Dermis blood vessel endothelial cell (primary cell): ENCODE measurements at regions not wholly inside any gene's neighbourhood (a gene's known extent, or its start where the extent isn't known, plus 50 kb on each side); places are given as distances from the start of the nearest gene placed in this dataset.
A peak's percentile ranks its signal among the peaks of the same experiment; 100 is the strongest.

Experiments used
- DNase-seq: peaks from one replicate; pipeline ENCODE4 v3.0.0; 2010

DNA sequence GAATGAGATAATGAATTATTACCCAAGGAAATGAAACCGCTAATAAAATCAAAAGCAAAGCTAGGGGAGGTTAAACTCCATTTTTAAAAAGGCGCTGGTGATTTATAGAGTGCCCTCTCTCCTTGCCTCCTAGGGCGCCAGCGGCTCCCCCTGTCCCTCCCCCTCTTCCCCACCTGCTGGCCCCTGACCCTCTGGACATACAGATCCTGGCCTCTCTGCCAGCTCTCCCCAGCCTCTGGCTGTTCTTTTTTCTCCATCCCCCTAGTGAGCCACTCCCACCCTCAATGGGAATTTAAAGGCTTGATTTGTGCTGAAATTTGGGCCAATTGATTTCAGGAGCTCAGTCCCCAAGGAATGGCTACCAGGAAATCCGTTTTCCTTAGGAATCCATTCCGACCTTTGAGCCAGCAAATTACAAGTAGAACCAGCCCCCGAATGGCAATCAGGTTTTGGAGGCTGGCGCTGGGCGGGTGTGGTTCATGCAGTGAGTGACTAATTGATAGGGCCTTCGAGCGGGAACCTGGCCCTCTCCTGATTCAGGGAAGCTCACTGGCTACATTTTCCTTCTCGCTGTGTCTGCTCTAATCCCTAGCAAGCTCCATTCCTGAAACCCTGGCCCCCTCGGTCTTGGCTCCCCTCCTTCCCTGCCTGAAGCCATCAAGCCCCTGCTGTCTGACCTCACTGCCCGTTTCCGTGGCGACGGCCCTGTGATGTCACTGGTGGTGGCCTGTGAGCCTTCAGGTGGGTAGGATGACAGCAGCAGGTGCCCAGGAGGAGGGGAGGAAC is 141.9 kb upstream of the SDK2 start:
- DNase-seq = no peak

DNA sequence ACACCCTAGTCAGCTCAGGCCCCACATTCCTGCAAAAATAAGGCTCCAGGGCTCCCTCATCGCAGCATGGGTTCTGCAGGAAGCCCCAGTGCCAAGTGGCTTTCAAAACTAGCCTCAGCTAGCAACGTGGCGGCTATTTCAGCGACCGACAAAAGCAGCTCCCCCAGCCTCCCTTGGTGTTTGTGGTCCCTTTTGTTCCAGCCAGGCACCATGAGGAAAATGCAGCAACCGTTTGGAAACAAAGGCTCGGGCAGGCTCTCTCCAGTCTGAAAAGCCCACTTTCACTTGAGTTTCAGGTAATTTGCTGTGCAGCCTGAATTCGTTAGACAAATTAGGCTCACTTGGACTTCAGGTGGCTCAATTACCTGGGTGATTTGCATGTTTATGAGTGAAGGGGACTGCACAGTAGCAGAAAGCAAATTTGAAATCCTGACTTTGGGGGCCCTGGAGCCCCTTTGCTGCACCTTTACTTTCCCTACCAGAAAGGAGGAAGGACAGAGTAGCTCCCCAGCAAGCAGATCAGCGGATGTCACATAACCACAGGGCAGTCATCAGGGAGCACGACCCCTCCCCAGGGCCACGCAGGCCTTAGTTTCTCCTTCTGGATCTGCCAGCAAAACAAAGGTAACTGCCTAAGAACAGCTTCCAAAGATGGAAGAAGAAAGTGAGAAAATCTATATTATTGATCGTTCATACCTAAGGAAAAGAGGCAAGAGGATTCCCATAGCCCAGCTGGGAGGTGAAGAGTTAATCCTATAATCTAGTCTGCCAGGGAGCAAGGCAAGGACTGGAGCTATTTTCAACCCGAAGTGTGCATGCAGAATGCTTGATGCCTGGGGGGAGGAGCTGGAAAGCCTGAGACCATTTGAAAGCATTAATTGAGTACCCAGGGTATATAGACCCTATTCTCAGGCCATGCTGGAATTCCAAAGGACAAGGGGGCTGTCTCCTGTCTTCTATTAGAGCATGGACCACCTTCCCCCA is 143.1 kb upstream of the SDK2 start:
- no peak for DNase-seq

DNA sequence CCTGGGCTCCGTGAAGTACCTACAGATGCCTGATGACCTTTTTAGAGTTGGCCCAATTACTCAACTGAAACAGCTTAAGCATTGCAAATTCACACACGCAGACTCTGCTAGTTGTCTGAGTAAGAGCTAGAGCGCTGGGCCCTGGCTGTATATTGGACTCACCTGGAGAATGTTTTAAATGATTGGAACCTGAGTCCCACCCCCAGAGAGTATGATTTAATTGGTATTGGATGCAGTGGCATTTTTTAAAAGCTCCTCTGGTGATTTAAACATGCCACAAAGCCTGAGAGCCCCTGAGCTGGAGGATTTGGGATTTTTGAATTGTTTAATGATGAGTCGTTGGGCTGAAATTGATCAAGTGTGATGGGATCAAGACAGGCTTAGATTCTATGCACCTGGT is 143.9 kb upstream of the SDK2 start:
- DNase-seq = no peak

DNA sequence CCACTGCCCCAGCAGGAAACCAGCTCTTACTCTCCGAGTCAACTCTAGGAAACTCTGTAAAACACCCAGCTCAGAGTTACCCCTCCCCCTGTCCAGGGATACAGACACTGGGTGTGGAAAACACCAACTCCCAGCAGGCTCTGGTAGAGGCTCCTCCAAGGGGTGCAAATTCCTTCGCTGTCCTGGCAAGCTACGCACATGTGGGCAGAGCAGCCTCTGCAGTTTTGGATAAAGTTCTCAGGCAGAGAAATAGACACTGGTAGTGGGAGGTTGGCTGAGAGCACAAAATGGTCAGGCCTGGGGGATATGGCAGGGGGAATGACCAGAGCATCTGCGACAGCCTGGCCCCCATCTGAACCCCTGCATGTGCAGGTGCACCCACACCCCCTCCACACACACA is 146.9 kb upstream of the SDK2 start:
- DNase-seq = no peak

DNA sequence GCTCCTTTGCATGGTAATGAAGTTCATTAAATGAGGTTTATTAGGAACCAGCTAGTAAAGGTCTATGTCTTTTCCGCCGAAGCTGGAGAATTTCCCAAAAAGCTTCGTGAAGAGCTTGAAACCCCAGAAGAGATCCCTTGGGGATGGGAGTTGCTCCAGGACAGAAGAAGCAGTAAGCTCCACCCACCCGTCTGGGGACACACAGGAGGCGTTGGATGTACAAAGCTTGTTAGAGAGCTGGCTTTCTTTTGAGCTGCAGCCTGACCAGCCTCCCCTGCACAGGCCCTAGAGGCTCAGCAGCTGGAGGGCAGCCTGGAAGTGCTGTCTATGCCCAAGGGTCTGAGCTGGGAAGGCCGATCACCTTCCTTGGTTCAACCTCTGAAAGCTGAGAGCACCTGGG is 147.4 kb upstream of the SDK2 start:
- DNase-seq = no peak

DNA sequence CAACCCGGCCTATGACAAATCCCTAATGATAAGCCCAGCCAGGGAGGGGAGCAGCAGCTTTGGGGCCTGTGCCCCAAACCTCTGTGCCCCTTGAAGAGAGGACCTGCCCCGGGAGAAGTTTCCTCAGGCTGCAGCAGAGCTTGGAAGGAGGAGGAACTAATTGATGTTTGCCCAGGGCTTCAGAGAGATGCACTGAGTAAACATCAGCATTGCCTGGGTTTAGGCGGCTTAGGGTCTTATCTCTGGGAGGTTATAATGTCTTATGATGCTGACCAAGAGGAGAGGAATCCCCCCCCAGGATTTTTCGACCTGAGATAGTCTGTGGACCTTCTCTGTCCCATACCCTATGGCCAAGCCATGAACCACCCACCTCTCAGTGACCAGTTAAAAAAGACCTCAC is 148.7 kb upstream of the SDK2 start:
- no peak for DNase-seq

DNA sequence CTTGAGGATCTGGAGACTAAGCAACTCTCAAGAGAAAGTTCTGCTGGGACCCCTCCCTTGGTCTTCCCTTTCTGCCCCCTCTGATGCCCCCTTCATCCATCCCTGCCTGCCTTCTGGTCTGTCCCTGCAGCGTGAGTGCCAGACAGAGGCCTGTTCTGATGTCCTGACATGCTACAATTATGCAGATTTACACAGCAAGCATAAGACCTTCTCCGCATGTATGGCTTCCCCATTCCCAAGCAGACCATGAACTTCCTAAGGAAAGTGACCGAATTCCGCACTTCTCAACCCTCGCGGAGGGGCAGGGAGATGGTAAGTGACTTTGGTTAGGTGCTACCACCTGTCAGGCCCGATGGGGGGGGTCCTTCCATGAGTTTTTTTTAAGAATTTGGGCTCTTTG is 150.1 kb upstream of the SDK2 start:
- DNase-seq = no peak

DNA sequence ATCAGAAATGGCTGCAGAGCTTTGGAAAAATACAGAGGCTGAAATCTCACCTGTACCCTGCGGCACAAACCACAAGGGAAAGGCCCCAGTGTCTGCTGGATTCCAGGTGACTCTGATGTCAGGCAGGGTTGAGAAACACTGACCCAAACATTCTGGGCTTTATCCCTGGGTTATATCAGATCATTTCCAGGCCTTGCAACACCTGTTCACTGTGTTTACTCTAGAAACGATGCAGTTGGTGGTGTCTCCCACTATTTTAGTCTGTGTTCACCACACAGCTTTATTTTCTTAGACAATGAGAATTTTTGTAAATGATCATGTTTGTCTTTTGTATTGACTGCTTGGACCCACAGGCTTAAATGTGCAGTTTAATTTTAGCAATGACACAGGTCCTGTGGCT is 151.5 kb upstream of the SDK2 start:
- no peak for DNase-seq

DNA sequence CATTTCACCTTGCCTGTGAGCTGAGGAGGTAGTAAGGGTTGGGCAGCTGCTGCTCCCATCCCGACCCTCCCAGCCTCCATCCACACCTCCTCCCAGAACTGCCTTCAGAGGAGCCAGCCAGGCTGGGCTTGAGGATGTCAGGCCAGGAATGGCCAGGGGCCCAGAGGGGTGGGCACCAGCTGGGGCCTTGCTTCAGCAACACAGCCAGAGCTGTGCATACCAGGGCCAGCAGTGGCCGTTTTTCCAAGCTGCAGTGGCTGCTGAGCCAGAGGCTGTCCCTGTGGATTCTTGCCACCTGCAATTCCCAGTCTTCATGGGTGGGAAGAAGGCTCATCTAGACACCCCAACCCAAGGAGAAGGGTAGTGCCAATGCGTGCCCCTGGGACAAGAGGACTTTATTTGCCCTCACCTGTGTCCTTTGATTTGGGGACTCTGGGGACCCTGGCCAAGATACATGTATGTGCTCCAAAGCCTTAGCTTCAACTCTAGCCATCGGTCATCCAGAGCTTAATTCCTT is 153.4 kb upstream of the SDK2 start:
- no peak for DNase-seq

DNA sequence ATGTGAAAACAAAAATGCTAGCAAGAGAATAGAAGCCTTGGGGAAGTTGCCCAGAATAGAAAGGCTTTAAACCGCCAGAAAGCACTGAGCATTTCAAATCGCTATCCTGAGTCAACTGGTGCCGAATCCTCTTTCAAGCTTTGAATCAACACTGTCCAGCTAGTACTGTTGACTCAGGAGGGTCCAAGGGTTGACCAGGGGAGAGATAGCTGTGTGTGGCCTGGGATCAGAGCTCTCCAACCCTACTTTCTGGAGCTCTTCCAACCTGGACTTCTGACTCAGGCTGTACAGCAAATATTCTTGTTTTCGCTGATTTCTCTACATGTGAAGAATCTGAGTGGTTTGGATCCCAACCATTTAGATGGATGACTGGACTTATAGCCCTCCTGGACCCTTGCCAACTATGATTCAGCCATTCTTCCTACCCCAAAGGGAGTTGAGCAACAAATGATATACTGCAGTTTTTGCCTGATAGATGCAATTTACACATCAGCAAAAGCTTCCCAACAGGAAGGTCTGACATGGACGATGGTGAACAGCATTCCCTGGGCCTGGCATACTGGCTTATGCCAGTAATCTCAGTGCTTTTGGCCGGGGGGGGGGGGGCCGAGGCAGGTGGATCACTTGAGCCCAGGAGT is 154.0 kb upstream of the SDK2 start:
- peak; percentile 2 for DNase-seq

DNA sequence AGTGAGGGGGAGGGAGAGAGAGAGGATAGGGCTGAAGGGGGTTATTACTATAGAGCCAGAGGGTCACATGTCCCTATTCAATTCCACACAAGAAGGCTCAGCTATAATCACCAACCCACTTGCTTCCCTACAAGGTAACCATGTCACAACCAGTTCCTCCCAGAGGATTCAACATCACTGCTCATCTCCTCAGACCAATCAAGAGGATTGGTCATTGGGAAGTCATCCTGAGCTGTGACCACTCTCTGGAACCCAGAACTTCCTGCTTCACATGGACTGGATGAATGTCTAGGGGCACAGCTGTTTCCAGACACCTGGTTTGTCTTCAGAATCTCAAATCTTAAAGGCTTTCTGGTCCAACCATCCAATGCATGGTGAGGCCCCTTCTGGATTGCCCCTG is 154.9 kb upstream of the SDK2 start:
- no peak for DNase-seq

DNA sequence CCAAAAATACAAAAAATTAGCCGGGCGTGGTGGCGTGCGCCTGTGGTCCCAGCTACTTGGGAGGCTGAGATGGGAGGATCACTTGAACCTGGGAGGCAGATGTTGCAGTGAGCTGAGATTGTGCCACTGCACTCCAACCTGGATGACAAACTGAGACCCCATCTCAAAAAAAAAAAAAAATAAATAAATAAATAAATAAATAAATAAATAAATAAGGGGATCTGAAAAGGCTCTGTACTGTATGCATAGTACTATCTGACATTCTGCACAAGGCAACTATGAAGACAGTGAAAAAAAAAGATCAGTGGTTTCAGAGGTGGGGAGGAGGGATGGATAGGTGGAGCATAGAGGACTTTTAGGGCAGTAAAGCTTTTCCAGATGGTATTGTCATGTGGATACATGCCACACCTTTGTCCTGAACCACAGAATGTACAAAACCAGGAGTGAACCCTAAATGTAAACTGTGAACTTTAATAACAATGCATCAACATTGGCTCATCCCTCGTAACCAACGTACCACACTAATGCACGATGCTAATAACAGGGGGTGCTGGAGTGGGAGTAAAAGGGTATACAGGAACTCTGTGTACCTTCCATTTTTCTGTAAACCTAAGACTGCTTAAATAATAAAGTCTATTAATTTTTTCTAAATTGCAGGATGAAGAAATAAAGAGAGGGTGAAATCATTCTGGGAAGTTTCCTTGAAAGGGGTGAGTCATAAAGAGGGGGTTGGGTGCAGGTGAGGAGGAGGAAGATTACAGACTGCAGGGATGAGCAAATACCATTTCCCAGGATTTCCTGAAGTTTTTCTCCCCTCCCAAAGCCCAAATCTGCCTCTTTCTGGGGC is 155.8 kb upstream of the SDK2 start:
- no peak for DNase-seq

DNA sequence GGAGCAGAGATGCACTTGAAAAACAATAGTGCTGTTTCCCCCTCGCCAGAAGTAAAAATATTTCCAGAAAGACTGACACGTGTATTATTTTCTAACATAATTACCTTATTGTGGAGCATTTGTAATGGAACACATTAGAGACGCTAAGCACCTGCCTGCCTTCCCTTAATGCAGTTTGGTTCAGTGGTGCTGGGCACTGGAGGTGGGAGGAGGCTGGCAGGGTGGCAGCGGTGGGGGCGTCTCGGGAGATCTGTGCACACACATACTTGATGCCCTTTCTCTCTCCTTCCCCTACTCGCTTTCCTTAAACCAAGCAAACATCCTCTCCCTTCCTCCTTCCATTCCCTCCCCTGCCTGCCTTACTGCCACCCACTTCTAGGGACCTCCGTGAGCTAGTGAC is 156.6 kb upstream of the SDK2 start:
- no peak for DNase-seq

DNA sequence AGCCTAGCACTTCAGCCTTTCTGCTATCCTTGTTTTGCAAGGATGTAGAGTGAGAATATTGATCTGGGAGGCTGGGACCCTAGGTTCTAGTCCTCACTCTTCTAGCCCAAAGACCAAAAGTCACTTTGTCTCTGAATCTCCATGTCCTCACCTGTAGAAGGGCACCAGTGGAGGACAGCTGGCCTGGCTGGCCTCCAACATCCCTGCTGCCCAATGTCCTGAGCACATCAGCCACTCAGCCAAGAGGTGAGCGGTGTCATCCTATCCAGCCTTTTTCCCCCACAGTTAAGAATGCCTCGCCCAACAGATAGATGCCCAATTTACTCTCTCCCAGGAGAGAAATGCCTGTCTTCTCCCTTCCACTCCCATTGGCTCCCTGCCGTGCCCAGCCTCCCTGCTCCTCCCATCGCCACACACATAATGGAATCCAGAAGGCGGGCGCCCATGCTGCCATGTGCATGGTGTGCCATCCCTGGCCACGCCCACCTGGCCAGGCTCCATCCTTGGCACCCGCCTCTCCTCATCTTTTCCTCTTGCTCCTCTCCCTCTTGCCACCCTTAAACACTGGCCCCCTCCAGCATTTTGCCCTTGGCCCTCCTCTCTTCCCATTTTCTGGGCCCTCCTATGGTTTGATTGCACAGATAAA is 157.3 kb upstream of the SDK2 start:
- no peak for DNase-seq

DNA sequence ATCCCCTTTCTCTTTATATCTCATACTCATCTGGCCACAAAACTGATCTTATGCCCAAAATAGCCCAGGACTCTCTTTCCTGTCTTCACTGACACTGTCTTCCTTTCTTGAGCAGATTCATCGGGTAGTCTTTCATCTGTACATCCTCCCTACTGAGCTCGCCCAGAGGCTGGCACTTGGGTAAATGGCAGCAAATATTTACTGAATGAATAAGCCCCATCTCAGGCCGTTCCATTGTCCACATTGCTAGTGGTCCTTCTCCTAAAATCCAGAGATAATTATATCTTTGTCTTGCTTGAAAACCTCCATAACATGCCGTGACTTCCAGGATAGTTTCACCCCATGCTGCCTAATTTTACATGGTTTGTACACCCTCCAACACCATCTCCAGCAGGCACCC is 158.1 kb upstream of the SDK2 start:
- no peak for DNase-seq

DNA sequence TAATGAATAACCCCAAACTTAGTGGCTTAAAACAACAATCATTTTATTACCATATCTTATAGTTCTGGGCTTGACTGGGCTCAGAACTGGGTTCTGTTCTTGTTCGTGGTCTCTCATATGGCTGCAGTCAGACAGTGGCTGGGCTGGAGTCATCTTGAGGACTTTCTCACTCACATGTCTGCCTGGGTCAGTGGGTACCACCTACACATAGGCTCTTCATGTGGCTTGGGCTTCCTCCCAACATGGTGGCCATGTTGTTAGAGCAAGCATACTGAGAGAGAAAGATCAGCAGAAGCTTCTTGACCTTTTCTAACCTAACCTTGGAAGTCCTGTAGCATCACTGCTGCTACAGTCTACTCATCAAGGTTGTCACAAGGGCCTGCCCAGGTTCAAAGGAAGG is 158.6 kb upstream of the SDK2 start:
- DNase-seq = no peak

DNA sequence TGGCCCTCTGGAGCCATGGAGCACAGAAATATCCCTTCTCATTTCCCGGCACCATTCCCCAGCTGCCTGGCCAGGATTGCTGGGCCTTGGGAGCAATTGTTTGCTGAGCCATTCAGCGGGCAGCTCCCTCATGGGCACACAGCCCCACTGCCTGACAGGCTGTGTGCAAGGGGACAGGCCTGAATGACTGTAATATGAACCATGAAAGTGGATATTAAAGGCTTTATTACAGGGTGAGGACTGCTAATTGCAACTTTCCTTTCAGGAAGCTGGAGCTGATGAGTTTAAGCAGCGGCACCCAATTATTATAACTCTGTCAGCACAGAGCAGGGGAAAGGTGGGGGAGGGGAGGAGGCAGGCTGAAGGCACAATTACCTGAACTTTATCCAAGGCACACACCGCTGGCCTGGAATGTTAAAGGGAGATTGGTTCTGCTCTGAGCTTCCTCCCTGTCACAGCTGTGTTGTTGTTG is 159.8 kb upstream of the SDK2 start:
- DNase-seq = no peak

DNA sequence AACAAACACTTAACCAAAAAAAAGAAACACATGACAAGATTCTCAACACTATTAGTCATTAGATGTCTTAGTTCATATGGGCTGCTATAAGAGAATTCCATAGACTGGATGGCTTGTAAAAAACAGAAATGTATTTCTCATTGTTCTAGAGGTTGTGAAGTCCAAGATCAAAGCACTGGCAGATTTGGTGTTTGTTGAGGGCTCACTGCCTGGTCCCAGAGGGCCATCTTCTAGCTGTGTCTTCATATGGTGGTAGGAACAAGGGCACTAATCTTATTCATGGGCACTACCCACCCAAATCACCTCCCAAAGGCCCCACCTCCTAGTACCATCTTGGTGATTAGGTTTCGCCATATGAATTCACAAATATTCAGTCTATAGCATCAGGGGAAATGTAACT is 162.5 kb upstream of the SDK2 start:
- DNase-seq = no peak

DNA sequence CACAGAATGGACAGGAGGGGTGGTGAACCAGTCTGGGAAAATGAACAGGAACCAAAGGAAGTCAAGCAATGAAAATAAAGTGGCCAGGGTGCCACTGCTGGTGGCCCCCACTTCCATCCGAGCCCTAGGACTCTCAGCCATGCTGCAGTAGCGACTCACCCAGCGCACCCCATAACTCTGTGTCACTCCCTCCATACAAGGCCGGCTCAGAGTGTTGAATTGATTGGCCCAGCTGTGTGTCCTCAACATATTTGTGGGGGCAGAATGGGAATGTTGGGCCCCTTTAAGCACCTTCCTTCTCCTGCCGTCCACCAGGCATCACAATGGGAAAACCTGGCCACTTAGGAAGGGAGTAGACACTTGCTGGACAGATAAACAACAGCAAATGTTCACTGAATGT is 169.0 kb upstream of the SDK2 start:
- DNase-seq = no peak

DNA sequence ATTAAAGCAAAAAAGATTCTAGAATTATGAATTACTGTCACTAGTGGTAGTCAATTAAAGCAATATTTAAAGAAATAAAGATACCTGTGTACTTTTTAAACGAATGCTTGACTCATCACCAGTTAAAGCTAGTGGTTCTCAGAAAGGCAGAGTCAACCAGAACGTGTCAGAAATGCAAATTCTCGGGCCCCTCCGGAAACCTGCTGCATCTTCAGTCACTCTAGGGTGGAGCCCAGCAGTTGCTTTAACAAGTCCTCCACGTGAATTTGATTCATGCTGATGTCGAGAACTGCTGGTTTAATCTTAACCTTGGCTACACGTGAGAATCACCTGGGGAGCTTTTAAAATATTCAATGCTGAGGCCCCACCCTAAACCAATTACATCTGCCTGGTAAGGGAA is 169.8 kb upstream of the SDK2 start:
- DNase-seq = no peak

DNA sequence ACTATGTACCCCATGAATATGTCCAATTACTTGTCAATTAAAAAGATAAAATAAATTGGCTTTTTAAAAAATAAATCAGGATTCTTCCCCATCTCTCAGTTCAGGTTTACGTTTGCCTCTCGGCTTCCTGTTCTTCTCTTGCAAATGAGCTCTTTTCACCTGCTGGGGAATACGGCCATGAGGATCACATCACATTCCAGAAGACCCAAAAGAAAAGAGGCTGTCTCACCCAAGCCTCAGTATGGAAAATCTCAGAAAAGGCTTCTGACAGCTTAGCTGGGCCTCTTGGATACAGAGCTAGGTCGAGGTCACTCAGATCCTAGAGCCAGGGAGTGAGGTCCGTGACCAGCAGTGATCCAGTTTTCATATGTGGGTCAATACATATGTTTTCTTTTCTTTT is 171.2 kb upstream of the SDK2 start:
- DNase-seq = no peak
